Activated CD4-positive, alpha-beta T cell treated with anti-CD3 and anti-CD28 coated beads, Interleukin-2, amount 50 U/mL, for 16 hours (primary cell): ENCODE measurements at regions not wholly inside any gene's neighbourhood (a gene's known extent, or its start where the extent isn't known, plus 50 kb on each side); places are given as distances from the start of the nearest gene placed in this dataset.

Experiments used
- DNase-seq: peaks from one replicate; pipeline ENCODE4 v3.0.0-alpha.2; 2020

- DNase-seq: no peak
Observed at GRCh38 chr10:128885573-128886555, 581.2 kb upstream of the MGMT start.

GRCh38 chr10:128887856-128888255 lies 579.2 kb upstream of the MGMT start:
- no peak for DNase-seq

- DNase-seq: no peak
Observed at GRCh38 chr10:128892005-128892404, 575.0 kb upstream of the MGMT start.

DNA sequence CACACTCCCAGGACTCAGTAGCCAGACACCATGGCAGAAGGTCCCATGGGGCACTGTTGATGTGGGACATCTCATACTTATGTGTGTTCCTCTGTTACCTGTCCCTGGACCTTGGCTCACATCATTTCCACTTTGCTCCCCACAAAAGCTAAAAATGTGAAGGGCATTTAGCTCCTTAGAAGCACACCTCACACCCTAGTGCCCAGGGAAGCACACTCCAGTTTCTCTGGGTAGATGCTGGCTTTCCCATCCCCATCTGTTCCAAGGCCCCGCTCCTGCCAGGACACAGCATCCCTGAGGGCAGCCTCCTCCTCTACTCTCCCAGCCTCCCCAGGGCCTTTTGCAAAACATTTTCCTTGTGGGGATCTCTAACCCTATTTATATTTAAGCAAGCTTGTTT lies 572.4 kb upstream of the MGMT start:
- DNase-seq: no peak

GRCh38 chr10:128895473-128895872 lies 571.6 kb upstream of the MGMT start:
- no peak for DNase-seq

- no peak for DNase-seq
Observed at GRCh38 chr10:128896116-128896795, 570.8 kb upstream of the MGMT start.

- no peak for DNase-seq
Observed at GRCh38 chr10:128896963-128897362, 570.1 kb upstream of the MGMT start.

- no peak for DNase-seq
Observed at GRCh38 chr10:128897401-128898129, 569.5 kb upstream of the MGMT start.

GRCh38 chr10:128898133-128898915 lies 568.7 kb upstream of the MGMT start:
- no peak for DNase-seq

DNA sequence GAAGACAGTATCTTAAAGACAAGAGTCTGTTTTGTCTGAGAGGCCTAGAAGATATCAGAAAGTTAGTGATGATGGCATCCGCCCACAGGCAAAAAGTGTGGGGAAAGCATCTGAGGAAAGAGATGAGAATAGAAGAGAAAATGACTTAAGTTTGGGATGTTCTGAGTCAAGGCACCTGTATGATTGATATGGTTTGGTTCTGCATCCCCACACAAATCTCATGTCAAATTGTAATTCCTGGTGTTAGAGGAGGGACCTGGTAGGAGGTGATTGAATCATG lies 568.2 kb upstream of the MGMT start:
- DNase-seq: no peak

DNA sequence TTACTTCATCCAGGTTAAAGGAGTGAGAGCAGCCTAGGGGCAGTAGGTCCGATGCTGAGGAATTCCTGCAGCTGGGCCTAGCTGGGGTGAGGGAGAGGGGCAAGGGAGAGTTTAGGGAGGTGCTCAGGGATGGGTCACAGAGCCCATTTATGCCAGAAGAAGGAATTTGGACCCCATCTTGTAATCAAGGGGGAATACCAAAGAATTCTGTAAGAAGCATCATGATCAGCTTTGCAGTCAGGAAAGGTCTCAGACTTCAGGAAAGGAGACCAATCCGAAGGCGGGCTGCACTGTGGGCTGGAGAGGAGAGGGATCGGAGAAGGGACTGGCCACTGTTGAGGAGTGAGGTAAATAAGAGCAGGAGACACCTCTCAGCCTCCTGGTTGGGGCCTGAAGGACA lies 566.6 kb upstream of the MGMT start:
- DNase-seq: no peak

GRCh38 chr10:128901236-128901635 lies 565.8 kb upstream of the MGMT start:
- no peak for DNase-seq

GRCh38 chr10:128902031-128902710 lies 564.9 kb upstream of the MGMT start:
- no peak for DNase-seq

DNA sequence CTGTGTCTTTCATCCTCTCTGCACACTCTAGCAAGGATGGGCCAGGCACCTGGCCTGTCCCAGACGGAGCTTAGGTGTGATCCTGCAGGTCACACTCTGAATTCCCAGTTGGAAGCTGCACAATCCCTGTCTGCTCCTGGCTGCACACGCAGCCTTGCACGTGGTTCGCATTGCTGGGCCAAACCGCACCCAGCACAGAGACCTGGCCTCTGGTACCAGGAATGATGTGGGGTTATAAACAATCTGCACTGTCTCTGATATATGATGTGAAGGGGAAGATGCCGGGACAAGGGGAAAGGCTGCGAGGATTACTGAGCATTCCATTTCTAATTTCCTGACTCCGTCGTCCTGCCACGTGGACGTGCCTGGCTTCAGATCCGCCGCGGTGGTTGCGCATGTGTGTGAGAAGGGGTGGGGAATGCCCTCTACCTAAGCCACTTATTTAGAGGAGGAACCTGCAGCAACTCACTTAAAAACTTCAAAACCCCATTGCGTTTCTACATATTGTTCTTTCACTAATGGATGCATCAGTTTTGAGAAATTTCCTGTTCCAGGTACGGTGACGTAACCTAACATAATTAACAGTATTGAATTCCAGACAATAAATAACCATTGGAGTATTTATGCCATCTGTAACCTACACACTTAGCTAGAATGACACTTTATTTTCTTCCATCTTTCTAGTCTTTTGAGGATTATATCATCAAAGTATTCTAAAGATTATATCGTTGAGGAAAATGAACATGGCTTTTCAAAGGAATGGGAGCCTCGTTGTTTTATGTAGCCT lies 559.7 kb upstream of the MGMT start:
- DNase-seq: no peak

GRCh38 chr10:128908099-128908498 lies 558.9 kb upstream of the MGMT start:
- DNase-seq: peak; percentile 12

DNA sequence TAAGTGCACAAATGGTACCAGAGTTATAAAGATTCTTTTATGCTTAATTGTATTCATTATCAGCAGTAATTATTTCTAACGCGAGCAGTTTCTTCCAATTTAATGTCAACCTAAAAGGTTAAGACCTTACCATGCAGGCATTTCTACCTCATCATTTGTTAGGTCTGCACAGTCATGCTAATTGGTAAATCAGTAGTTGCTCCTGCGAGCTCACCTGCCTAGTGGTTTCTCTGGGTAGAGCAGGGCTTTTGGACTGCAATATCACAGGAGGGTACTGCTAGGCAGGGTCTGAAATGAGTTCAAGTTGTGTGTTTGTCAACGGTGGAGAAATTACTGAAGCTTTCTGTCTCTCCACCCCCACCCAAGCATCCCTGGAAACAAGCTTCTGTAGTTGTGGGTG lies 558.5 kb upstream of the MGMT start:
- DNase-seq: no peak

DNA sequence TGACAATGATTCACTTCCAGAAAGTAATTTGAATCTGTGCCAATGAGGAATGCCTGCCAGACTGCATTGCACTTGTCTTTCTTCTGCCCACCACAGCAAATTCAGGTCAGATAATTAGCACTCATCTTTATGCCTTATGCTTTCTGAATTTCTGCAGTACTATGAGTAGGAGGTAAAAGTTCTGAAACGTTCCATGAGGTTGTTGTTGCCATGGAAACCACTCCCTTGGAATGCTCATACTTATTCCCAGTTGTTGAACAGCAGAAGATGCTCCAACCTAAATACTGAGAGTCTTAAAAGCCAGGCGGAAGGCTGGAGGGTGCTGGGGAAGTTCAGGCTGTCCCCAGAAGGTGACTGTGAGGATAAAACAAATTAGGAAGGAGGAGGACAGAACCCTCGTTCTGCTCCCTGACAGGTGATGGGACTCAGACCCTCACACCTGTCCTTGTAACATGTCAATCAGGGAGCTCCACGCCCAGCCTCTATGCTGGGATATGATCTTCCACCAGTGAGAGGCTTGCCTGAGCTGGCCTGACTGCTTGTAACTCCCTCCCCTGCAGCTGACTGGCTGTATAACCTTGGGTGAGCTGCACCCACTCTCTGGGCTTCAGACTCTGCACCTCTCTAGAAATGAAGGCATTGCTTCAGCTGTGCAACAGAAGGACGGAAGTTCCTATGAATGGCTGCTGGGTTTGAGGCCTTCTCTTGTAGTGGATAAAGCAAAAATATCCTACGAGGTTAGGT lies 554.3 kb upstream of the MGMT start:
- no peak for DNase-seq

DNA sequence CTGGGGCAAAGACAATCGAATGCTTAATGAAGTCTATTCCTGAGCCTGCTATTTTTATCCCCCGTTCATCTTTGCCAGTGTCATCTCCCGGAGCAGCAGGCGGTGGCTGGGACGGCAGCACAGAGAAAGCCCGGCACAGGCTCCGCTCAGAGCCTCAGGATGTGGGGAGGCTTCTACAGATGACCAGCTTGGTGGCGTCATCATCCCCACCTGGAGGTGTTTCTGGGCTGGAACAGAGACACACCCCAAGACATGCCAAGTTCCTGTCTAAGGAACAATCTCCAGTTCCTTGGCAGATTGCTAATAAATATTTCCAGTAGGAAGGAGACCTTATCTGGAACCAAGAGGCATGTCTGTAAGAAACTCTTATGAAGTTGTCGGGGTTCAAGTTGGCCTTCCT lies 552.4 kb upstream of the MGMT start:
- no peak for DNase-seq

GRCh38 chr10:128915630-128916029 lies 551.4 kb upstream of the MGMT start:
- no peak for DNase-seq

GRCh38 chr10:128916383-128916782 lies 550.7 kb upstream of the MGMT start:
- no peak for DNase-seq
